BE2C (cell line): ENCODE measurements at regions not wholly inside any gene's neighbourhood (a gene's known extent, or its start where the extent isn't known, plus 50 kb on each side); places are given as distances from the start of the nearest gene placed in this dataset.

ENCODE experiments used
- DNase-seq: peaks from one replicate; pipeline ENCODE4 v3.0.0-alpha.2; 2020
- H3K27me3 ChIP-seq: fragments of 250-450 bp; sonication (Bioruptor Pico); 2 replicates; pipeline ENCODE4 v1.5.1; 2020; ENCODE audit warnings: mild to moderate bottlenecking
- H3K36me3 ChIP-seq: fragments of 250-450 bp; sonication (Bioruptor Pico); 2 replicates; pipeline ENCODE4 v1.5.1; 2020; ENCODE audit warnings: mild to moderate bottlenecking
- H3K4me1 ChIP-seq: fragments of 250-450 bp; sonication (Bioruptor Pico); 2 replicates; pipeline ENCODE4 v1.5.1; 2020
- H3K4me3 ChIP-seq: 2 replicates; pipeline ENCODE4 v1.5.1; 2011; ENCODE audit warnings: low read depth, low read length
- H3K9me3 ChIP-seq: fragments of 250-450 bp; sonication (Bioruptor Pico); 2 replicates; pipeline ENCODE4 v1.5.1; 2020
- CTCF ChIP-seq: IDR thresholded peaks from 2 replicates; pipeline ENCODE4 v1.5.1; 2012; ENCODE audit warnings: mild to moderate bottlenecking, low read depth, low read length

- no peak for TF ChIP-seq CTCF
- no peaks in the 10 kb centered on the region for H3K4me1 ChIP-seq
Observed at GRCh38 chr9:12403721-12404120, 289.5 kb upstream of the TYRP1 start.

GRCh38 chr9:12413986-12414385 lies 279.2 kb upstream of the TYRP1 start:
- no peak for TF ChIP-seq CTCF
- H3K9me3 ChIP-seq: no peaks in the 10 kb centered on the region

More at GRCh38 chr9:12403721-12404120, 289.5 kb upstream of the TYRP1 start:
- H3K9me3 ChIP-seq: no peaks in the 10 kb centered on the region
- no peaks in the 10 kb centered on the region for H3K27me3 ChIP-seq
- no peak overlapping the region for H3K4me3 ChIP-seq
- H3K36me3 ChIP-seq: no peaks in the 10 kb centered on the region
- DNase-seq: no peak

GRCh38 chr9:12414514-12414913 lies 278.7 kb upstream of the TYRP1 start:
- Histone ChIP-seq H3K4me3 (no peak overlapping the region), H3K27me3 (no peaks in the 10 kb centered on the region), H3K36me3 (no peaks in the 10 kb centered on the region), H3K9me3 (no peaks in the 10 kb centered on the region), H3K4me1 (no peaks in the 10 kb centered on the region)
- no peak for TF ChIP-seq CTCF
- DNase-seq: no peak

More at GRCh38 chr9:12413986-12414385, 279.2 kb upstream of the TYRP1 start:
- H3K27me3 ChIP-seq: no peaks in the 10 kb centered on the region
- no peaks in the 10 kb centered on the region for H3K4me1 ChIP-seq
- no peak overlapping the region for H3K4me3 ChIP-seq
- no peaks in the 10 kb centered on the region for H3K36me3 ChIP-seq
- DNase-seq: no peak

GRCh38 chr9:12415361-12415760 lies 277.8 kb upstream of the TYRP1 start:
- H3K4me1 ChIP-seq: no peaks in the 10 kb centered on the region
- no peaks in the 10 kb centered on the region for H3K36me3 ChIP-seq
- no peaks in the 10 kb centered on the region for H3K9me3 ChIP-seq
- no peaks in the 10 kb centered on the region for H3K27me3 ChIP-seq
- TF ChIP-seq CTCF: no peak
- no peak overlapping the region for H3K4me3 ChIP-seq
- no peak for DNase-seq

- DNase-seq: no peak
- H3K36me3 ChIP-seq: no peaks in the 10 kb centered on the region
- no peaks in the 10 kb centered on the region for H3K27me3 ChIP-seq
- H3K9me3 ChIP-seq: no peaks in the 10 kb centered on the region
- no peaks in the 10 kb centered on the region for H3K4me1 ChIP-seq
- TF ChIP-seq CTCF: no peak
- H3K4me3 ChIP-seq: no peak overlapping the region
Observed at GRCh38 chr9:12416716-12417115, 276.5 kb upstream of the TYRP1 start.

GRCh38 chr9:12424243-12424642 lies 268.9 kb upstream of the TYRP1 start:
- H3K4me1 ChIP-seq: no peaks in the 10 kb centered on the region
- H3K9me3 ChIP-seq: no peaks in the 10 kb centered on the region
- no peaks in the 10 kb centered on the region for H3K36me3 ChIP-seq
- no peak for TF ChIP-seq CTCF
- no peak overlapping the region for H3K4me3 ChIP-seq
- no peaks in the 10 kb centered on the region for H3K27me3 ChIP-seq
- no peak for DNase-seq
